ENCODE measurements at regions not wholly inside any gene's neighbourhood (a gene's known extent, or its start where the extent isn't known, plus 50 kb on each side); places are given as distances from the start of the nearest gene placed in this dataset.

- no peak for ATAC-seq
- no peak for TF ChIP-seq ISL1 (CRISPR knock-in tag; IDR thresholded peaks at IDR 0.05)
- TF ChIP-seq PPARA (CRISPR knock-in tag; IDR thresholded peaks at IDR 0.05; ENCODE audit: borderline replicate concordance) = no peak
- TF ChIP-seq GLIS3 (CRISPR knock-in tag; IDR thresholded peaks at IDR 0.05) = no peak
- no peak for TF ChIP-seq BACH2 (CRISPR knock-in tag; IDR thresholded peaks at IDR 0.05; ENCODE audit: borderline replicate concordance)
- no peak for TF ChIP-seq RARB (CRISPR knock-in tag; IDR thresholded peaks at IDR 0.05)
- no peak for TF ChIP-seq PATZ1 (CRISPR knock-in tag; IDR thresholded peaks at IDR 0.05; ENCODE audit: borderline replicate concordance)
- no peak for TF ChIP-seq ESRRG (CRISPR knock-in tag; IDR thresholded peaks at IDR 0.05)
Measured at GRCh38 chr4:126097155-126097799, 782.5 kb downstream of the FAT4 start.

DNA sequence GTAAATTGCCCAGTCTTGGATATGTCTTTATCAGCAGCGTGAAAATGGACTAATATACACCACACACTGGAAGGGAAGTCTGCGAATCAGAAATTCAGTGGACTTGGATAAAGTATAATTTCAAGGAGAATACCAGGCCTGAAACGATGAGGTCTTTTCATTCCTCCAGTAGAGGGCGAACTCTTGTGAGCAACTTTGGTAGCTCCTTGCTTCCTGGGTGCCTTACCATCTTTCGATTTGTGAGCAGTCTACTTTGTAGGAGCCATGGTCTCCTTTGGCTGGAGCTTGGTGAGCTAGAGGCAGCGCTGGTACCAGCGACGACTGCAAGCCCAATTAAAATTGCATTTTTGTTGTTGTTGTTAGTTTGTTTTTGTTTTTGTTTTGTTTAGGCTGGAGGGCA, 791.9 kb downstream of the FAT4 start:
- ATAC-seq = no peak
- TF ChIP-seq BACH2 (CRISPR knock-in tag; IDR thresholded peaks at IDR 0.05; ENCODE audit: borderline replicate concordance) (no peak), GLIS3 (CRISPR knock-in tag; IDR thresholded peaks at IDR 0.05) (no peak), TOX (CRISPR knock-in tag; IDR thresholded peaks at IDR 0.05; ENCODE audit: borderline replicate concordance) (no peak)
- TF ChIP-seq, protein P1, sequence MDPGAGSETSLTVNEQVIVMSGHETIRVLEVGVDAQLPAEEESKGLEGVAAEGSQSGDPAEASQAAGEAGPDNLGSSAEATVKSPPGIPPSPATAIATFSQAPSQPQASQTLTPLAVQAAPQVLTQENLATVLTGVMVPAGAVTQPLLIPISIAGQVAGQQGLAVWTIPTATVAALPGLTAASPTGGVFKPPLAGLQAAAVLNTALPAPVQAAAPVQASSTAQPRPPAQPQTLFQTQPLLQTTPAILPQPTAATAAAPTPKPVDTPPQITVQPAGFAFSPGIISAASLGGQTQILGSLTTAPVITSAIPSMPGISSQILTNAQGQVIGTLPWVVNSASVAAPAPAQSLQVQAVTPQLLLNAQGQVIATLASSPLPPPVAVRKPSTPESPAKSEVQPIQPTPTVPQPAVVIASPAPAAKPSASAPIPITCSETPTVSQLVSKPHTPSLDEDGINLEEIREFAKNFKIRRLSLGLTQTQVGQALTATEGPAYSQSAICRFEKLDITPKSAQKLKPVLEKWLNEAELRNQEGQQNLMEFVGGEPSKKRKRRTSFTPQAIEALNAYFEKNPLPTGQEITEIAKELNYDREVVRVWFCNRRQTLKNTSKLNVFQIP (CRISPR knock-in tag; IDR thresholded peaks at IDR 0.05; ENCODE audit: borderline replicate concordance, low read depth) = no peak

DNA sequence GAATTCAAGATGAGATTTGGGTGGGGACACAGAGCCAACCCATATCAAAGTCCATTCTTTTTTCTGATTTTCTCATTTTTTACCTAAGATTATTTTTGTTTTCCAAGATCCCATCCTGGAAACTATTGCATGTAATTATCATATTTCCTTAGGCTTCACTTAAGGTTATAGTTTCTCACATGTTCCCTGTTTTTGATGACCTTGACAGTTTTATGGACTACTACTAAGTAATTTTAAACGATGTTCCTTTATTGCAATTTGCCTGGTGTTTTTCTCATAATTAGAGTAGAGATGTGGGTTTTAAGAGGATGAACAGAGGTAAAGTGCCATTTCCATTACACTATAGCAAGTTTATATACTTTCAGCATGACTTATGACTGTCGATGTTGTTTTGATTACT, 795.1 kb downstream of the FAT4 start:
- no peak for ATAC-seq
- TF ChIP-seq ZNF8 (CRISPR knock-in tag; IDR thresholded peaks at IDR 0.05) (no peak), RARB (CRISPR knock-in tag; IDR thresholded peaks at IDR 0.05) (no peak), ESRRG (CRISPR knock-in tag; IDR thresholded peaks at IDR 0.05) (no peak)
- TF ChIP-seq, protein P2, sequence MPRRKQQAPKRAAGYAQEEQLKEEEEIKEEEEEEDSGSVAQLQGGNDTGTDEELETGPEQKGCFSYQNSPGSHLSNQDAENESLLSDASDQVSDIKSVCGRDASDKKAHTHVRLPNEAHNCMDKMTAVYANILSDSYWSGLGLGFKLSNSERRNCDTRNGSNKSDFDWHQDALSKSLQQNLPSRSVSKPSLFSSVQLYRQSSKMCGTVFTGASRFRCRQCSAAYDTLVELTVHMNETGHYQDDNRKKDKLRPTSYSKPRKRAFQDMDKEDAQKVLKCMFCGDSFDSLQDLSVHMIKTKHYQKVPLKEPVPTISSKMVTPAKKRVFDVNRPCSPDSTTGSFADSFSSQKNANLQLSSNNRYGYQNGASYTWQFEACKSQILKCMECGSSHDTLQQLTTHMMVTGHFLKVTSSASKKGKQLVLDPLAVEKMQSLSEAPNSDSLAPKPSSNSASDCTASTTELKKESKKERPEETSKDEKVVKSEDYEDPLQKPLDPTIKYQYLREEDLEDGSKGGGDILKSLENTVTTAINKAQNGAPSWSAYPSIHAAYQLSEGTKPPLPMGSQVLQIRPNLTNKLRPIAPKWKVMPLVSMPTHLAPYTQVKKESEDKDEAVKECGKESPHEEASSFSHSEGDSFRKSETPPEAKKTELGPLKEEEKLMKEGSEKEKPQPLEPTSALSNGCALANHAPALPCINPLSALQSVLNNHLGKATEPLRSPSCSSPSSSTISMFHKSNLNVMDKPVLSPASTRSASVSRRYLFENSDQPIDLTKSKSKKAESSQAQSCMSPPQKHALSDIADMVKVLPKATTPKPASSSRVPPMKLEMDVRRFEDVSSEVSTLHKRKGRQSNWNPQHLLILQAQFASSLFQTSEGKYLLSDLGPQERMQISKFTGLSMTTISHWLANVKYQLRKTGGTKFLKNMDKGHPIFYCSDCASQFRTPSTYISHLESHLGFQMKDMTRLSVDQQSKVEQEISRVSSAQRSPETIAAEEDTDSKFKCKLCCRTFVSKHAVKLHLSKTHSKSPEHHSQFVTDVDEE (CRISPR knock-in tag; IDR thresholded peaks at IDR 0.05) = no peak

DNA sequence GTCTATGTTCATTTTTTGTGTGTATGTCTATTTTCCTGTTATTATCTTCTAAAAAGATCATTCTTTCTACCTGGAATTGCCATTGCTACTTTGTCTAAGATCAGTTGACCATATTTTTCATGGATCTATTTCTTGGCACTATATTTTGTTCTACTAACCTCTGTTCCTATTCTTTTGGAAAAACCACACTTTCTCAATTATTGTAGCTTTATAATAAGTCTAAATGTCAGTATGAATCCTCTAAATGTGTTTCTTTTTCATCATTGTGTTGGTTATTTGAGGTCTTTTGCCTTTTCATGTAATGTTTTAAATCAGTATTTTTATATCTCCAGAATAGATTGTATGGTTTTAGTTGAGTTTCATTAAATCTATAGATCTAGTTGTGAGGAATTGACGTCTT, 798.3 kb downstream of the FAT4 start:
- TF ChIP-seq ESRRG (CRISPR knock-in tag; IDR thresholded peaks at IDR 0.05) (no peak), CSRNP3 (CRISPR knock-in tag; IDR thresholded peaks at IDR 0.05) (no peak), PPARA (CRISPR knock-in tag; IDR thresholded peaks at IDR 0.05; ENCODE audit: borderline replicate concordance) (no peak), ZC3H10 (CRISPR knock-in tag; IDR thresholded peaks at IDR 0.05) (no peak), RARB (CRISPR knock-in tag; IDR thresholded peaks at IDR 0.05) (no peak), PATZ1 (CRISPR knock-in tag; IDR thresholded peaks at IDR 0.05; ENCODE audit: borderline replicate concordance) (no peak), CSDC2 (CRISPR knock-in tag; IDR thresholded peaks at IDR 0.05) (no peak), ZNF8 (CRISPR knock-in tag; IDR thresholded peaks at IDR 0.05) (no peak)
- ATAC-seq = no peak
